NCI-H748 (cell line): ENCODE measurements at regions not wholly inside any gene's neighbourhood (a gene's known extent, or its start where the extent isn't known, plus 50 kb on each side); places are given as distances from the start of the nearest gene placed in this dataset.
"Not testable (repeated sequence)": the region's sequence is repeated elsewhere in the genome, so short reads cannot be mapped to it uniquely, and the experiment has no call there.

ENCODE experiments used
- DNase-seq: peaks from one replicate; lab custom pipeline; 2025; ENCODE audit not compliant: unreplicated experiment; lab: John Stamatoyannopoulos, UW

DNA sequence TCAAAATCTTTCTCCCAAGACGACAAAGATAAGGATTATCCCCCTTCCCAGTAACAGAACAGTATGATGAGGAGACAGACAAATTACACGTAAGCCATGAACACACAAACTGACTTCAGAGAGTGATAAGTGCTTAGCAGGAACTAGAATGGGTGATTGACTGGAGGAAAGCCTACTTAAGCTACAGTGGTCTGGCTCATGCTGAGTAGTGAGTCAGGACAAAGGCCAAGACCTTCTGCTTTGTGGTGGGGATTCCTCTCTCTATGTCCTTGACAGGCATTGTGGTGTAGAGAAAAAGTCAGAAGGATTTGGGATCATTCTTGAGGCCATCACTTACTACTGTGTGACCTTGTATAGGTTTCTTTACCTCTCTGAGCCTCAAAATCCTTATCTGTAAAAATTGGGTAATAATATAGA is 381.9 kb upstream of the CCL2 start:
- no peak for DNase-seq

DNA sequence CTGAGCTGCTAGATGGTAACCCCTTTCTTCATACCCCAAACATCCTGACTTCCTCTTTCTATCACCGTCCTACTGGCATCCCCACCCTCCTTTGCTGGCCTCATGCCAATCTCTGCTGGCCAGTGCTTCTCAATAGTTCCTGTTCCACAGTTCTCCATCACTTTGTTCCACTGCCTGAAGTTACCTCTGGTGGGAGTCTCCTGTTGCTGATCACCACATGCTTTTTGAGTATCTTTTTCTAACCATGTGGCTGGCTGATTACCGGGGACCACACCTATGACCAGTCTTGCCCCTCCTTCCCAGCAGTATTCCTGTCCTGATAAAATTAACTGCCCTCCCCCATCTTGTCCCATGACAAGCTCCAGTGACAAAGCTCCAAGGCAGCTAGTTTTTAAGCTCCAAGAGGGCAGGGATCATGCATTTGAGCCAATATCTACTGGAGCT is 380.4 kb upstream of the CCL2 start:
- DNase-seq, result peak; percentile 29

- no peak for DNase-seq
Observed at GRCh38 chr17:33875973-33876372, 379.1 kb upstream of the CCL2 start.

- not testable (repeated sequence) for DNase-seq
Observed at GRCh38 chr17:33882273-33882672, 372.8 kb upstream of the CCL2 start.

- DNase-seq, result not testable (repeated sequence)
Observed at GRCh38 chr17:33882677-33883076, 372.4 kb upstream of the CCL2 start.

DNA sequence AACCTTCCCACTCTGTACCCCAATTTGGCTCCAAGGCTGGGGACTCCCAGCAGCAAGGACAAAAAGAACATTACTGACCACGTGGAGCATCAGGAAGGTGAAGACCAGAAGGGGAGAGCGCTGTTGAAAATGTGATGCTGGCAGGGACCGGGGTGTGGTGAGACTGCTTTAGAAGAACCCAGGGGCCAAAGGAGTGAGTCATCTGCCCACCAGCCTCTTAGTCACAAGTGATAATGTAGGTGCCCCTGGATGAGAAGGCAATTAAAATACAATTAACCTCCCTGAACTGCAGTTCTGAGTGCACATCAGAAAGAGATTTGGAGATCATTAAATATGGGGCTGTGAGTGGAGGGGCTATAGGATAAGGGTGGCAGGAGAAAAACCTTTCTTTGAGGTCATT is 366.6 kb upstream of the CCL2 start:
- no peak for DNase-seq

DNA sequence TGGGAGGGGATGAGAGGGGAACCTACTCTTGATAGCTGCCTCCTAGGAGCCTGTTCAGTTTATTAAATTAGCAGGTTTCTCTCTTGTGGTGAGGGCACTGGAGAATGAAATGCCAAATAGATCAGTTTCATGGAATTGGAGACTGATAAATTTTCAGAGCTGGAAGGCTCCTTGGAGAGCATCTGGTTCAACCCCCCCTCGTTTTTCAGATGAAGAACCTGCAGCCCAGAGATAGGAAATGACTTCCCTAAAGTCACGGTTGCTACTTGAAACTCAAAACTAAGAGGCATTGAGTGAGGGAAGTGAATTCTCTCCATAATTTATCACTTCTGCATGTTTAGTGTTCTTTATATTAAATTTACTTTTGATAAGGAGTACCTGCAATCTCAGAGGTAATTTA is 366.0 kb upstream of the CCL2 start:
- DNase-seq, result no peak

DNA sequence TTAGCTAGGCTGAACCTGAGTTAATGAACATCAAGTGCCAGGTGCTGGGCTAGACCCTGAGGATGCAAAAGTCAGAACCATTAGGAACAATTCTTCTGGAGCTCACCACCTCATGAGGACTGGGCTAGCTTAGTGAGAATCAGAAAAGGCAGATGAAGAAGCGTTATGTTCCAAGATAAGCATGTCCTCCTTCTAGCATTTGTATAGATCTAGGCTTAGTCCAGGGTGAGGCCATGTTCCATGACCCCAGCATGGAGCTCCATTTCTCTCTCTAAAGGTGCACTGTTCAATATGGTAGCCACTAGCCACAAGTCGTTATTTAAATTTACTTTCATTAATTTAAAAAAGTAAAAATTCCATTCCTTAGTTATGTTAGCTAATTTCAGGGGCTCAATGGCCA is 365.3 kb upstream of the CCL2 start:
- no peak for DNase-seq

DNA sequence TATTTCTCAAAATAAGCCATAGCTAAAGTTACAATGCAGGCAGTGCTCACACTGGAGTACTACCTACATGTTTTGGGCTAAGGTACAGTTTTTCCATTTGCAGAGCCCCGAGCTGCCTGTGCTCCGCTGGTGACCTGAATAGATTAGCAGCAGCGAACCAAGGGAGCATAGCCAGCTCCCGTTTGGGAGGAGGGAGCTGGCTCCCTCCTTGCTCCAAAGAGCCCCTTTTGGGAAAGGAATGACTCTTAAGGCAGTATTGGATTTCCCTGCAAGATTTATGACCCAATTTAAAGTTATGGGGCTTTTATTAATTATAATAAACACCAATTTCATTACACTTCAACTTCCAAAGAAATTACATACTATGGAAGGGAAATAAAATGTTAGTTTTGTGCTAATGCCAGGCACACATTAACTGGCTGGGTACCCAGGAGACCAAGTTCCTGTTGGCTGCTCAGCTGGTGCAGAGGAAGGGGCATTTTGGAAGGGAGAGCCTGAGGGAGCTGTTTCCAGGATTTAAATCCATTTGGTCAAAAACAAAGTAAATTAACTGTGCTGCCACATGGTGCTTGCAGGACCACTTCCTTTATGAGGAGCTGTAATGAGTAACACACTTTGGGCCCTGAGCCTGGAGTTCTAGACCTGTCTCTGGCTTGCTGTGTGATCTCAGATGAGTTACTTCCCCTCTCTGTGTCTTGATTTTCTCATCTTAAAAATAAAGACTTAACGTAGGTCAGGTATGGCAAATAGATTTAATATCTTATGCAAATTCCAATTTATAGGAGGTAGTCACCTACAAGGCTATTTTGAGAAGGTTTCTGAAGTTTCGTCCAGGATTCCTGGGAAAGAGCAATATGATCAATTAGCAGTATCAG is 362.1 kb upstream of the CCL2 start:
- no peak for DNase-seq

GRCh38 chr17:33895491-33895890 is 359.6 kb upstream of the CCL2 start:
- no peak for DNase-seq

- no peak for DNase-seq
Observed at GRCh38 chr17:33896263-33896662, 358.8 kb upstream of the CCL2 start.

GRCh38 chr17:33901085-33901484 is 354.0 kb upstream of the CCL2 start:
- no peak for DNase-seq

DNA sequence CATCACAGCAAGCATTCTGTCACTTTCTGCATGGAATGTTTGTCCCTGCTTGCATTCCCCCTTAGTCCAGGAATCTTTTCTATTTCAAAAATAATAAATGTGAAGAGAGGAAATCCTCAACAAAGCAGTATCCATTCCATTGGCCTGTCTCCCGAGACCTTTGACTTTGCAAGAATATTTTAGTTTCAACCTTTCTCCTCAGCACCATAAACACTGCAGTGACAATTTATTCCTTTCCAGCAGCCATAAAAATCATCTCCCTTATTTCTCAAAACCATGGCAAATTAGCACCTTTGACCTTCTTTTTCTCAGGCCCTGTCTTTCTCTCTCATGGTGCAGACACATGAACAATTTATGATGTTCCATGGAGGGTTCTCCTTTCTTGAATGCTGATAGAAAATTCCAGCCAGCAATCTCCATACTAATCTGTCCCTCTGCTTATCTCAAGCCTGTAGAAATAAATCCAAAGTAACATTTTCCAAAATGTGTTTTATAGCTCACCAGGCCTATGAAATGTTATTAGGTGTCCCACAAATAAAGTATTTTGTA is 352.1 kb upstream of the CCL2 start:
- no peak for DNase-seq

GRCh38 chr17:33904476-33904875 is 350.6 kb upstream of the CCL2 start:
- DNase-seq, result no peak

DNA sequence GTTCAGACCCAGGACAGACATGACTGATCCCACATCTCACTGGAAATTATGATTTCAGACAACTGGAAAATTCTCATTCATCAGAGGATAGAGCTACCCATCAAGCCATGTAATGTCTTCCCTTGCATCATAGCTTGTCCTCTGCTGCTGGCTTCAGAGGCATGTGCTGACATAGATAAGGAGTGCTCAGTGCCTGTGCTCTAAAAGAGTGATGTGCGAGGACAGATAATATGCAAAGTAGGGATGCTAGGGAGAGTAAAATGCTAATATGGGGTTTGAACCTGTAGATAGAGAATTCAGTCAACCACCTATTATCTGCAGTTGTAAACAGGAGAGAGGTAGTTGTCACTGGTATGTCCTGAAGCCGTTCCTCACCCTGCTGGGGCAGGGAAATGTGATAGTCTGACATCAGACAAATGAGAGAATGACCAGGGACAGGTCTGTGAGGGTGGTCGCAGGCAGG is 349.7 kb upstream of the CCL2 start:
- no peak for DNase-seq

GRCh38 chr17:33908363-33909064 is 346.6 kb upstream of the CCL2 start:
- no peak for DNase-seq

DNA sequence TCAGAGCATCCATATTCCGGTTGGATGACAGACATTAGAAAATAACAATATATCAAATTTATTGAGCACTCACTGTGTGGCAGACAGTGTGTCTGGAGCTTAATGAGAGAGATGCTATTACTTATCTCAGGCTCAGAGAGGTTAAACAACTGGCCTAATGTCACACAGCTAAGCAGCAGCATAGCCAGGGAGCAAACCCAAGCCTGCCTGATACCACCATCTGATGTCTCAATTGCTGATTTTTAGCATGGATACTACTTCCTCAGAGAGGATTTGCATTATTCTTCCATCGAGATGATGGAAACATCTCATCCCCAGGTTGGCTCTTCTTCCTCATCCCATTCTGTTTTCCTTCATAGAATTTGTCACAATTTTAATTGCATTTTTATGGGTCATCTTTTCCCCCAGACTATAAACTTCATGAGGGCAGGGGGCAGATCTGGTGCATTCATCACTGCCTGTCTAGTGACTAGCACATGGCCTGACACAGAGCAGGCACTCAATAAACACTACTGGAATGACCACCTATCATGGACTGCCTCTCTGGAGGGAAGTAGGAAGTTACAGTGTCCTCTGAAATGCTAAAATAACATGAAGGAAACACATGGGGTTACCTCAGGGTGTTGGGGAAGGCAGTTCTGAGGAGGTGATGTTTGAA is 344.8 kb upstream of the CCL2 start:
- no peak for DNase-seq

DNA sequence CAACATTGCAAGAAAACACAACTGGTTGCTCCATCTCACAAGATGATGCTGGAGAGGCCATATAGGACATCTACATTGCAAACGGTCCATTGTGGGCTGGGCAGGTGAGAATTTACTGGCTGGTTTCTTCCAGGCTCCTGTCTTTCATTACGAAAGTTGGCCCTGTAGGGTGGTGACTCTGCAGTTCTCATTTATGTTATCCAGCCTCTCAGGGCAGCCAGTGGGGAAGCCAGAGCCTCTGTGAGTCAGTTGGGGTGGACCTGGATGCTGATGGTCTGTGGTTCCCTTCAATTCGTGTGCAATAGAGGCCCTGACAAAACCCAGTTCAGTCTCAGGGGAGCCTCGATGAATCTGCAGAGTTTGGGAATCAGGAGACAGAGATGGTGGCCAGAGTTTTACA is 341.0 kb upstream of the CCL2 start:
- no peak for DNase-seq

DNA sequence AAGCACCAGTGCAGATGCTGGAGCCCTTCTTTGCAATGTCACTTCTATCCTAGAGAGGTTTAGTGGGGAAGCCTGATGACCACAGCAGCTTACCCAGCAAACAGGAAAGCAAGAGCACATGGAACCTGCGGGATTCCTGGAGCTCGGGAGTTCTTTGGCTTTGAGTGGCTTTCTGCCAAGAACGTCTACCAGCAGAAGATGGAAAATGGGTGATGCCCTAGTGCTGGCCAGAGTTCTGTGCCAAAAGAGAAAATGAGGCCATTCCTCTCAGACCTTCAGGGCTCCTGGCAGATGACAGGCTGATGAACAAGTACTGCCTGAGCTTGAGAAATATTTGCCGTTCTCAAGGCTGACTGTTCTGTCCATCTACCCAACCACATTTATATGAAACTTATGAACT is 332.1 kb upstream of the CCL2 start:
- DNase-seq, result no peak

- peak; percentile 66 for DNase-seq
Observed at GRCh38 chr17:33924104-33924503, 331.0 kb upstream of the CCL2 start.

- DNase-seq, result no peak
Observed at GRCh38 chr17:33925649-33926048, 329.4 kb upstream of the CCL2 start.
